HG03521 (cell line): ENCODE measurements at regions not wholly inside any gene's neighbourhood (a gene's known extent, or its start where the extent isn't known, plus 50 kb on each side); places are given as distances from the start of the nearest gene placed in this dataset.

Experiments
- ATAC-seq: cut with Tn5 transposase; IDR thresholded peaks from one replicate; pipeline ENCODE4 v1.9.1; 2021; ENCODE audit warnings: mild to moderate bottlenecking, moderate library complexity; ENCODE audit not compliant: unreplicated experiment

DNA sequence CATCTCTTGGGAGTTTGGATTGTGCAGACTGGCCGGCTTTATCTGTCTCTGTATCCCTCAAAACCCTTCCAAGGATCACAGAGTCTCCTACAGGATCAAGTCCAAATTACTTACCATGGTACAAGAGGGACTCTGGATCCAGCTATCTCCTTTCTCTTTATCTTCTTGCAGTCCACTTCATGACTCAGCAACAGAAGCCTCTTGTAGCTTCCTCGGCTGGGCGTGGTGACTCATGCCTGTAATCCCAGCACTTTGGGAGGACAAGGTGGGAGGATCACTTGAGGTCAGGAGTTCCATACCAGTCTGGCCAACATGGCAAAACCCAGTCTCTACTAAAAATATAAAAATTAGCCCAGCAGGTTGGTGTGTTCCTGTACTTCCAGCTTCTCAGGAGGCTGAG is 189.7 kb downstream of the BCAT1 start:
- no peak for ATAC-seq

DNA sequence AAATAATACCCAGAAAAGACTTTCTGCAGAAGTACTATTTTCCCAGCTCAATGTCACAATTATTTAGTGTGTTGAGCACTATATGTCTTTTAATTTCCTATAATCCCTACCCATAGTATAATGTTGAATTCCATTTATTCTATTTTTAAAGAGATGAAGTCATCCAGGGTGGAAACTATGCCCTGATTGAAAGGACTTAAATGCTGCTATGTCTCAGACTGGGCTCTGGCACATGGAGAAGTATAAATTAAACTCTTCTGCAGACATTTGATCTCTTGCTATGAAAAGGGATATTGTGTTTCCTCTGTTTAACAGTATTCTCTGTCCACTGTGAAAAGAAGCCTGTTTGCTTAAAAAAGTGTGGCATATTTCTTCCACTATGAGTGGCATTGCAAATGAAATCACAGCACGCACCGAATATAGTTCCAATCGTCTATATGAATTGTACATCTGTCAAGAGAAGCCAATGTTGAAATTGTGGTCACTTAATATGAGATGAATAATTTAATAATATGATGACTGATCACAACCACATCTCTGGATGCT is 192.3 kb downstream of the BCAT1 start:
- ATAC-seq: no peak

DNA sequence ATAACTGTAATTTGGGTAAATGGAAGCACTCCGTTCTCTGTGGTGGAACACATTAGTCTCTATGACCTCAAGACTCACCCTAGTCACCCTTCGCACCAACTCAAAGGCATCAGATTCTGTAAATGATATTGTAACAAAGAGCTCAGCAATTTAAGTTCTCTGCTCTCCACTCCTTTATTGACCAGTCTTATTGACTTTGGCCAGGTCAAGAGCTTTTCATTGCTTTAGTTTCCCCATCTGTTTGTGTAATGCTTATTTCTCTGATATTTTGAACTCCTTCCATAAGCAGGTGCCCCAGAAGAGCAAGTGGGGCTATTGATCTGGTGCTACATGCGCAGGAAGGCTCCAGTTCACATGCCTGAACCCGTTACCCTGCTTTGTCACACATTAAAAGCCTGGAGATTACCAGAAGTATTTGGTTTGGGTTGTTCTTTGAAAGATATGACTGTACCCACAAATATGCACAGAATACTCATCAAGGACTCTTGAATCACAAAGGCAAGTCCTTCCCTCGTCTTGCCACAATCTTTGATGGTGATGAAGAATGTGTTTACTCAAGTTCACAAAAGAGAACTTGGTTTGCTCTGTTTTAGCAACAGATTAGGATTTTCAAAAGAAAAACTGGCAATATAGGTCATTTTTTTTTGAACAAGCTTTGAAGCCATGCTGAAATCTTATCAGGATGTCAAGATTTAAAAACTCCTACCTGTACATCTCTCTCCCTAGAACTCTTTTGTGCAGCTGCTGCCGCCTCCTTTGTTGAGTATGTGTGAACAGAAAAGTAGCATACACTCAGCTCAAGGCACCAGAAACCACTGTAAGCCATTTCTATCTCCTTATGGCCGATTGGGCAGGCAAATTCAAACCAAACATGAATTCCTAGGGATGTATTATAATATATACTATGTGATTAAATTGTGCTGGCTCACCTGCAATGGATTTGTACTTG is 193.9 kb downstream of the BCAT1 start:
- no peak for ATAC-seq

DNA sequence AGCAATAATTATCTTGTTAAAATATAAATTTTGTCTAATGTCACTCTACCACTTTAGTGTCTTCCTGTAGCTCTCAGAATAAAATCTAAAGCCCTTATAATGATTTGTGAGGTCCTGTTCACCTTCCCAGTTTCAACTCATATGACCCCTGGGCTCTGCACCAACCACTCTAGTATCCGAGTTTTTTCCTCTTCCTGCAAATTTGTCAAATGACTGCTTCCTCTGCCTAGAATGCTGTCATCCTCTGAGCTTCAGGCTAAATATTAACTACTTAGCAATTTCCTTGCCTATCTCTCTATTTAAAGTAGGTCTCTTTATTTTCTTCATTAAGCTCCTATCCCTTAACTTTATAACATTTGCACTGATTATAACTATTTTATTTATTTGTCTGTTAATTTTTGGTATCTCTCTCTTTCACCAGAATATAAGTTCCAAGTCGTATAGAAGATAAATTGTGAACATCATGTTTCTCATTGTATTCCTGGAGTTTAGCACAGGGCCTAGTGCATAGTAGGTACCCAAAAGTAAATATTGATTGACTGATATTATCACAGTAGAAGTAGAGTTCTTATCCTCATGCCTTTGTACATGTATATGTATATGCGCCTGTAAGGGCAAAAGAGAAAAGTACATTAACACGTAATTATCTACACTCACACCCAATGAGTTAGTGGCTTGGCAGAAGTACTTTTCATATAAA is 196.0 kb downstream of the BCAT1 start:
- no peak for ATAC-seq

DNA sequence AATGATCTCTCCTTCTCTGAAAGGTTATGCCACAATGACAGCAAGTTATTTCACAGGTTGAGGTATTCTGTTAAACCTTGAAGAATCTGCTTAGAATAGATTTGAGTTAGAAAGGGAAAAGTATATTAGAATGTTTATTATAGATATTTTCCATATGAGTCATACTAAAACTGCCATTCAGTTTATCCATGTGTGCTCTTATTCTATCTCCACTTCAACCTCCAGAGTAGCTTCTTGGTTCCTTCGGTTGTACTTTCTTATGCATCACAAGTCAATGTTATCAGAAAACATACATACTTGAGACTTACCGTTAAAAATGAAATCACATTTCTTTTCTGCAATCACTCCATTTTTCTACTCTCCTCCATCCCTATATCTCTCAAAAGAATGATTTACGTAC is 197.7 kb downstream of the BCAT1 start:
- no peak for ATAC-seq

DNA sequence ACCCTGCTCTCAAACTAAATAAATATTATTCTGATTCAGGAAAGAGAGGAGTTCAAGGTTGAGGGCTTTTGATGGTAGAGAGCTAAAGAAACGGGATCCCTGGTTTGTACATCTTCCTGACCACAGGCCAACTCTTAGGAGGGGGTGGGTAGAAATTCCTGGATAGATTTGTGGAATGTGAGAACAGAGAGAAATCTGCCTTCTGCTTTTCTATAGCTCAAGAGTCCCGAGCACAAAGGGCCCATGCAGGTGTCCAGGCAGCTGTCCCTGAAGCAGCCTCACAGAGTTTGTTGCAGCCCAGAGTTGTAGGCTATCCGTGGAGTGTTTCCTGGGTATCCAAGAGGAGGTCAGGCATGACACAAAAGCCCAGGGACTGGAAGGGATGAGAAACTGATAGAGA is 198.6 kb downstream of the BCAT1 start:
- ATAC-seq: no peak

DNA sequence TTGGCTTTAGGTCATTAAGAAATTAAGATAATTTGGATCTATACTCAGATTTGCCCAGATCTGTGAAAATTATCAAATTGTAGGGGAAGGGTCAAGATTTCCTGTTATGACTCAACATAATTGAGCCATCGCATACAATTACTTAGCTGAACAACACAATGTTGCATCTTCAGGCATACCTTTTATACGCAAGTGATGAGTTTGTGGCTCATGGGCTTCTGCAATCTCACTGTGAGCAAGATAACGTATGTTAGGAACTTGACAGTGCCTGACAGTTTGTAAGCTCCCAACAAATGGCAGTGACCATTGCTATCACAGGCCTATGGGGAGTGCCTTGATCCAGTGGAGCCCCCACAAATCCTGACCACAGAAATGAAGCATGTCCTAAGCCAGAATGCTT is 199.7 kb downstream of the BCAT1 start:
- ATAC-seq: no peak

DNA sequence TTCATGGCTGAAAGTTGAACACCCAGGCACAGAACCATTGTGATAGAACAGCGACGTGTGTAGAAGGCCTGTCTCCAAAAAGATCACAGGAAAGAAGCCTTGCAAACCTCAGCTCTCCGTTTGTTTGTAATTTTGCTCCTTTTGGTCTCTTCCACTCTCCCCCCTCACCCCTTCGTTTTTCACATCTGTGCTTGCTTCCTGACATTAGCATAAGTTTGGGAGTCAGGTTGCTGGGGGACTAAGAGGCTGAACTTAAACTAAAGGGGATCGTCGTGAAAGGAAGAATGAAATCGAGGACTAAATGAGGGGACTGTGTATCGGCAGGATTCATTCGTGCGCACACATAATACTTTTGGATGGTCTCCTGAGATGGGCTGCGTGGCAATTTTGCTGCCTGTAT is 200.6 kb downstream of the BCAT1 start:
- ATAC-seq: no peak

DNA sequence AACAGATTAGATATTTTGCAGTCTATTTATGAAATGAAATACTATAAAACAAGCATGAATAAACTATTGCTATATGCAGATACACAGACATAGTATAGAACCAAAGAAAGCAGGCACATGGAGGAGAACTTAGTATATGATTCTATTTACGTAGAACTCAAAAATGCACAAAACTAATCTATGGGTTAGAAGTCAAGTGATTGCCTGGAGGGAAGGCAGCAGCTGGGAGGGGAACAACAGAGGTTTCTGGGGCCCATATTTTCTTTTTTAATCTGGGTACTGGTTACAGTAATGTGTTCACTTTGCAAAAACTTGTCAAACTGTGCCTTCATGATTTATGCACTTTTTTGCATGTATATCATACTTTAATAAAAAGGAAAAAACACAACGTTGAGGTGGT is 202.0 kb downstream of the BCAT1 start:
- ATAC-seq: no peak

DNA sequence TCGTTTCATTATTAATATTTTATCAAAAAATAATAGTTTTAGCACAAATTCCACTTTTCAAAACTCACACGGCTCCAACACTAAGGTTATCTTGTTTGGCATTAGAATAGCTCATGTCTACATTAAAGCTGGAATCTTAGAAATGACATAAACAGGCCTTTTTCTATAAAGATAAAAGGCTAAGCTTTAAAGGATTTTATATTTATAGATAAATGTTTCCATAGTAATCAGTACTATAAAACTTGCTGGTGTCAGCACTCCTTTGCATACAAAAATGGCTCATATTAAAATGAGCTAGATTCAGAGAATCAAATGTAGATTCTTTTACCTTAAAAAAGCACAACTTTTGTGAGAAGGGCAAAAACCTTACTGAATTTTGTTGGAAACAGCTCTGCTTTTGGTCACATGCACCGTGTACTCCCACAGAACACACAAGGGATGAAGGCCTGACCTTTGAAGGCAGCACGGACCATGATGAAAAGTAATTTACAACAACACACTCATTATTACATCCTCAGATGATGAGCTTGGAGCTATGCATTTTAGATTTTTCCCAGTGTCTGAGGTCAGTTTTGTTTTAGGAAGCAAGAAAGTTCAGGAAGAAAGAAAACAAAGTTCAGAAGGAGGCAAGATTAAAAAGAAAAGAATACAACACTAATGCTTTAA is 202.8 kb downstream of the BCAT1 start:
- ATAC-seq: no peak

DNA sequence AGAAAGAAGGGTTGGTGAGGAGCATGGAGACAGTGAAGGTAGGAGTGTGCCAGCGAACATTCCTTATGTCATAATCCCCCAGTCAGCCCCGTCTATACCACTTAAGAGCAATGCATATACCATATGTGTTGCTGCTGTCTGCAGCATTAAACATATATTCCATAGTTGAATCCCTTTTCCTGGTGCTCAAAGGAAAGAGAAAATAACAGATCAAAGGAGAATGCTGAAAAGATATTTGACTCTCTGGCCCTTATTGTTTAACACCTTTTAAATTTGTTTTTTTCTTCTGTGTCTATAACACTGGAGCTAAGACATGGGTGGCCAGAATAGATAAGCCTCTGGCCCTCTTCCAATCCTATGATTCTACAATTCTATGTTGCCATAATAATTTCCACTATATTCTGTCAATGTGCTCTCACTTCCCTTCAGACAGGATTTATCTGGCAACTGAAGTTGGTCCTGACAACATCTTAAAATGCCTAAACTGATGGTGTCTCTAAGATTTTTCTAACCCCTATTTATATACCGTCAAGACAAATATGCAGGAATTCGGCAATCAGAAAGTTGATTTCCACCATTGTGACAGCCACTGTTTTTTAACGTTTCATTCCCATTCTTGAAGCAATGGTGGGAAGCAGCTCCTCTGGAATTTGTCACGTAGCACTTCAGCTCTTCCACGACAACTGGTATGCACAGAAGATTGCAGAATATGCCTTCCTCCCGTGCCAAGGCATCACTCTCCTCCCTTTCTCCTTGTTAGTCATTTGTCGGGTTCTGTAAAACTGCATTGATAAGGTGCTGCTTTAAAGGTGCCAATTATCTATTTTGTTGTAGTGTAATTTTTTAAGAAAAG is 204.7 kb downstream of the BCAT1 start:
- ATAC-seq: no peak

DNA sequence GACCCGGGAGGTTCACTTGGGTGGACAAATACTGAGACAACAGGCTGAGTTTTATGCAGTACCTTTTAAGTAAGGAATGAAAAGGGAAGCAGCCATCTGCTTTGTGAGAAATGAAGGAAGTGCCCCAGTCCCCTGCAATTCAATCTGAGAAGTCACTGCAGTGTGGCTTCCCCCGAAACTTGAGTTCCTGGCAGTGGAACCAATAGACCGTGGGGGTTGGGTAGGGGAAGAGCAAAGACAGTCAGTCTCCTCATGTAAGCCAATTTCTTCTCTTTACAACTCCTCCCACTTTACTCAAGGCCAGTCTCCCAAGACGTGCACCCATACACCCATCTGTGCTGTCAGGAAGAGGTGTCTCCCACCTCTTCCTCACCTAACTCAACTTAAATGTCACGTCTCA is 206.5 kb downstream of the BCAT1 start:
- ATAC-seq: peak; percentile 61

DNA sequence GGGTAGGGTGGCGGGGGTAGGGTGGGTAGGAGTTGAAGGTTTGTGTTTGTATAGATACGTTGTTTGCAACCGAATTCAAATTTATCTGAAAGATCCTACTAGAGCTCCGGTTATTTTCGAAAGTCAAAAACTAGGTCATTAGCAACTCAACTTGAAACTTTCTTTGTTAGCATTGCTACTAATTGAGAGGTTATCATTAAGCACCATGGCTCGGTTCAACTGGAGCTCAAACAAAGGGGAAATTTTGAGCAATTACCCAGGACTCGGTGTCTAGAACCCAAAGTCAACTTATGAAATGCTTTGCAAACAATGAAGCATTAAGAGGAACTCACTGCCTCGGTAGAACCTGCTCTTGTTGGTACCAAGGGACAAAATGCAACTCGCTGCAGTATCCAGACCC is 207.7 kb downstream of the BCAT1 start:
- no peak for ATAC-seq

DNA sequence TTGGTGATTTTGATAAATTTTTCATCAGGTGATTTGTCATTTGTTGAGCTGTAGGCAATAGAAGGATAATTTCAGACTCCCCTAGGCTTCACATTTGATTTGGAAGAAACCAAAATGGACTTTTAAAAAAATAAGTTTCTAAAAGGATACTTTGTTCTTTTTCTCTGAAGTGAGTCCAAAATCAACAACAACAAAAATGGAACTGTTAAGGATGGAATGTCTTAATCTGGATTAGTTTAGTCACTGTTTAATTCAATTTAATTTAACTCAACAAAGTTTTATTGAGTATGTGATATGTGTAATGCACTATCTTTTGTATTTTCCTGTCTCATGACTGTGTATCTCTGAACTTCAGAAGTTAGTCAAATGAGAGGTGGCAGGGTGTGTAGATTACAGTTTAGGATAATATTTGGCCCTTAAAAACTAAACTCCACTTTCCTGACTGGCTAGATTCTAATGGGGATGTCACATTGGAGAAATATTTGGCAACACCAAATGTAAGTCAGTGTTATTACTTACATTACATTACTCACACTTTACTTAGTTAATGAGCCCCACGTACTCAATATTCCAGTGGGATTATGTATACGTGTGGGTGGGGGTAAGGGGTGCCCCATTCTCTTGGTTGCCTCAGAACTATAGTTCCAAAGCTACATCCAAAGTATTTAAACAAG is 209.7 kb downstream of the BCAT1 start:
- ATAC-seq: no peak

DNA sequence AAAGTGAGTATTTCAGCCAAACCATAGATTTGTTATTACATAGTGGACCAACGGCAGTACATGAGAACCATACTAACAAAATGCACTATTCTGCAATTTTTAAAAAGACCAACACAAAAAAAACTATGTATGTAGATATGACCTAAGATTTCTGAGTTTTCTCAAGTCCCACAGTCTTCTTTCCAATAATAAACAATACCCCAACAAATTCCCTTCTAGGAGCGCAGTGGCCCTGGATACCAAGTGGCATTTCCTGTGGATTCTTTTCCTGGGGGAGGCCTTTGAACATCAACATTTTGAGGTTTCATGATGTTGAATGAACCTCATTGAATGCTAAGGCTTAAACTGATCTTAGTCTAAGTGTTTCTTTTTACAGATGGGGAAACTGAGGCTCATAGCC is 210.5 kb downstream of the BCAT1 start:
- ATAC-seq: no peak

DNA sequence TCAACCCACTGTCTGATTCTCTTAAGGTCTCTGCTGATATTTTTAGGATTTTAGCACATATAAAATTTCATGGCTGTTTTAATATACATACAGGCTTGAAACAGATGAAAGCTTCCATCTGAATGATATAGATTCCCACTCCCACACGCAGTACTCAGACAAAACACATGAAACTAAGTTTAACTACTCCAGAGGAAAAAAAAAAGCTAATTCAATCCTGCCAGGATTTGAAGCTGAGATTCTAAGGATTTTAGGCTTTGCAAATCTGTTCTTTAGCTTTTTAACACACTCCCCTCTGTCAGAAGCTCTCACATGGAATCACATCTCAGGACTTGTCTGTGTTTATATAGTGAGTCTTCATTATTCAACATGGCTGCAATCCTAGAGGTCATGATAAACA is 217.3 kb downstream of the BCAT1 start:
- ATAC-seq: no peak

DNA sequence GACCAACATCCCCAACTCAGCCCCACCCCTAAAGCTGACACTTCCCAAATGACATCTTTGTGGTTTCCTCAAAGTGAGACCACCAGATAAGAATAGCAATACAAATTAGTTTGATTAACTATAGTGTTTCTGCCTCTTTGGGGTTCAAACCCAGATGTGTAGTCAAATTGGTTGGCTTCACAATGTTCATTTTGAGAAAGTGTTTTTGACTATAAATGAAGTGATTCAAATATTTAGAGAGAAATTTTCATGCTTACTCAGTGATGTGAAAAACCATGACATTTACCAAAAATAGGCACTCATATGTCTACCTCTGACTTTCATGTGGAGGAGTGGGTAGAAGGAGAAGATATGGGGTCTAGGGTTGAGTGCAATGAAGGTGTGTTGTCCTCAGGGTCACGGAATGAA is 218.4 kb downstream of the BCAT1 start:
- no peak for ATAC-seq

DNA sequence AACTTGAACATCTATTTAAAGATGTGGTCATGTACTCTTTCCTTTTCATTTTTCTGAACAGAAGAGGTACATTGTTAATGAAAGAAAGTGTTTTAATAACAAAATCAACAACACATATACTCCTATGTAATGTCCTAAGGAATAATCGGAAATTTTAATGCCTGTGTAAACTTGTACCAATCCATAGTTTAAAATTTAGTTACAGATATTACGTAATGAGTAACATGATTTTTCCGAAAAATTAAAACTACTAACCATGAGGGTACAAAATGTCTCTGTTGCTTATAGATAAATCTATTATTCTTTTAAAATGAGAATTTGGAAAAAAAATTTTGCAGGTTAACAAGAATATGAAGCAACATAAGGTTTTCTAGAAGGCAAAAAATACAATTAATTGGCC is 220.1 kb downstream of the BCAT1 start:
- ATAC-seq: no peak

DNA sequence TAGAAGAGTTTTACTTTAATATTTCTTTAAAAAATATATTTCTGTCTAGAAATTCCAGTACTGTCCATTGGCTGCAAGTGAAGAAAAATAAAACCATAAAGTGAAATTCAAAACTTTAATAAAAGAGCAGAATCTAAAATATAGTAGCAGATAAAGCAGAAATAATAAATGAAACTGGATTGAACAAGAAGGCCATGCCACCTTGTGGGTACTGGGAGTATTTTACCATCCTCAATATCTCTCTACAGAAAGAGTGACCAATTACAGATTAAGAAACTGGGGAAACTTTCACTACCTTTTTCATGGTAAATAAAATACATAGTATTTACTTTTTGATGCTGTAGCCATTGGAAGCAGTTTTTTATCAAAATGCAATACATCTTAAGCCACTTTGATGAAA is 220.5 kb downstream of the BCAT1 start:
- no peak for ATAC-seq

DNA sequence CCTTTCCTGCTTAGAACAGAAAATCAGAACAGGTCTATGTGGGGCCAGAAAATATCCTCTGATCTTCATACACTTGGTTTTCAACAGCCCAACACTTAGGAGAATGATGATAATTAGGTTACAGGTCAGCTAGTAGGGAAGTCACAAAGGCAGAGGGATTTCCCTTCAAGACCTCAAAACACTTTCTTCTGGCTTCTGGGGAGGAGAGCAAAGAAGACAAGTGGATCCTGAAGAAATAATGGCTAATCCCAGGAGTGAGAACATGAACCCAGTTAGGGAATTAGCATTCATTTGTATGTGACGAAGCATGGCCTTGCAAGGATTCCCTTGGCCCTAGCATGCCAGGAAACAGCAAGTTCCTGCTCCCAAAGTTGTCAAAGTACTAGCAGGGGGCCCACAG is 223.3 kb downstream of the BCAT1 start:
- ATAC-seq: no peak
